Panc1 (cell line): ENCODE measurements at regions not wholly inside any gene's neighbourhood (a gene's known extent, or its start where the extent isn't known, plus 50 kb on each side); places are given as distances from the start of the nearest gene placed in this dataset.

Experiments
- ATAC-seq: fragments of 200-7000 bp; cut with Tn5 transposase; 2 replicates; pipeline ENCODE4 v1.9.1; 2020; ENCODE audit warnings: mild to moderate bottlenecking, moderate library complexity
- BruUV-seq: library from RNA; stranded (reverse); fragments of 400-500 nt; replicated peaks from 2 replicates; lab custom pipeline; 2021; lab: Mats Ljungman, UMichigan
- CTCF ChIA-PET: fragments of 300-600 bp; sonication (Branson Sonifier 250); formaldehyde crosslinking; loops from one replicate; lab custom pipeline; 2022; ENCODE audit warnings: antibody characterized with exemption; lab: Charles Lee
- POLR2A ChIA-PET: fragments of 300-600 bp; sonication (Branson Sonifier 250); formaldehyde crosslinking; loops from one replicate; lab custom pipeline; 2022; ENCODE audit warnings: antibody characterized with exemption; lab: Charles Lee
- DNase-seq: peaks from one replicate; pipeline ENCODE4 v3.0.0-alpha.2; 2010; ENCODE audit warnings: low read depth, low spot score
- H3K27ac ChIP-seq: 2 replicates; pipeline ENCODE4 v1.5.1; 2011; ENCODE audit warnings: mild to moderate bottlenecking, low read length, inconsistent platforms
- H3K27me3 ChIP-seq: fragments of 200-500 bp; sonication (Bioruptor generic); 2 replicates; pipeline ENCODE4 v1.6.0; 2014; ENCODE audit warnings: low read length, inconsistent platforms; ENCODE audit not compliant: control insufficient read depth, insufficient read depth
- H3K36me3 ChIP-seq: fragments of 200-500 bp; sonication (Bioruptor generic); 2 replicates; pipeline ENCODE4 v1.5.1; 2014; ENCODE audit warnings: inconsistent platforms, mild to moderate bottlenecking, low read length, moderate library complexity; ENCODE audit not compliant: control insufficient read depth, insufficient read depth
- H3K4me1 ChIP-seq: 2 replicates; pipeline ENCODE4 v1.5.1; 2011; ENCODE audit warnings: inconsistent platforms, mild to moderate bottlenecking, low read length, moderate library complexity; ENCODE audit not compliant: control insufficient read depth, insufficient read depth
- H3K4me3 ChIP-seq, 2 experiments: 2 replicates each; pipeline ENCODE4 v1.5.1; 2011 to 2012; ENCODE audit warnings: low read depth in 2 of 2, low read length in 2 of 2, mild to moderate bottlenecking in 2 of 2, inconsistent platforms in 1 of 2, moderate library complexity in 1 of 2
- H3K9me3 ChIP-seq: fragments of 200-500 bp; sonication (Bioruptor generic); 2 replicates; pipeline ENCODE4 v1.5.1; 2014; ENCODE audit warnings: low read depth, mild to moderate bottlenecking, inconsistent platforms, low read length, moderate library complexity; ENCODE audit not compliant: control insufficient read depth, insufficient read depth
- CTCF ChIP-seq: fragments of 450-650 bp; IDR thresholded peaks from 2 replicates; pipeline ENCODE4 v1.5.1; 2017; ENCODE audit warnings: mild to moderate bottlenecking
- POLR2AphosphoS5 ChIP-seq: IDR thresholded peaks from 2 replicates; pipeline ENCODE4 v1.6.1; 2012; ENCODE audit warnings: mild to moderate bottlenecking, low read depth, low read length, moderate library complexity
- REST ChIP-seq, 2 experiments: IDR thresholded peaks; 2 replicates each; pipeline ENCODE4 v1.6.1; 2011 to 2012; ENCODE audit warnings: low read depth in 2 of 2, control low read depth in 1 of 2, low read length in 1 of 2, mild to moderate bottlenecking in 1 of 2, moderate library complexity in 1 of 2; ENCODE audit not compliant: insufficient read depth in 1 of 2
- SIN3A ChIP-seq: IDR thresholded peaks from 2 replicates; pipeline ENCODE4 v1.6.1; 2012; ENCODE audit warnings: low read depth, mild to moderate bottlenecking, low read length, moderate library complexity, borderline replicate concordance; ENCODE audit not compliant: insufficient read depth
- TCF7L2 ChIP-seq: IDR thresholded peaks from 2 replicates; pipeline ENCODE4 v1.6.1; 2011; ENCODE audit warnings: mild to moderate bottlenecking, low read depth, low read length, inconsistent platforms
- in situ Hi-C: cut with HindIII; loops from 2 replicates; pipeline ENCODE4 v1.10.0; 2016; ENCODE audit warnings: low sequenced_read_pairs, low pct_unique_long_range_greater_than_20kb
- intact Hi-C: fragments of 100-400 bp; cut with micrococcal nuclease; formaldehyde crosslinking; loops from one replicate; pipeline ENCODE4 v1.10.0; 2022; ENCODE audit not compliant: unreplicated experiment

- ChIA-PET POLR2A (no interaction called here), CTCF (no interaction called here)
- DNase-seq (no peak), ATAC-seq (no peak)
- no peak for TF ChIP-seq SIN3A
- no peak for TF ChIP-seq CTCF
- no peak for TF ChIP-seq POLR2AphosphoS5
- TF ChIP-seq TCF7L2, result no peak
- TF ChIP-seq REST (IDR thresholded peaks at IDR 0.05; ENCODE audit: insufficient read depth in 1 of 2, low read depth in 2 of 2, low read length in 1 of 2), result no peak
- Histone ChIP-seq H3K9me3 (no peaks in the 10 kb centered on the region), H3K4me3 (no peak overlapping the region), H3K27ac (no peak overlapping the region), H3K4me1 (no peaks in the 10 kb centered on the region), H3K27me3 (no peaks in the 10 kb centered on the region), H3K36me3 (no peaks in the 10 kb centered on the region)
- BruUV-seq, result no TSS peak
- intact Hi-C loops, result no loop called here
- in situ Hi-C loops, result no loop called here
Observed at GRCh38 chr12:90802727-90803126, 152.2 kb downstream of the CCER1 start.

- H3K4me3 ChIP-seq, result no peak overlapping the region
- intact Hi-C loops, result no loop called here
- H3K27me3 ChIP-seq, result no peaks in the 10 kb centered on the region
- H3K4me1 ChIP-seq, result no peaks in the 10 kb centered on the region
- no peaks in the 10 kb centered on the region for H3K36me3 ChIP-seq
- ChIA-PET POLR2A (no interaction called here), CTCF (no interaction called here)
- no TSS peak for BruUV-seq
- no peaks in the 10 kb centered on the region for H3K9me3 ChIP-seq
- no peak for ATAC-seq
- DNase-seq, result no peak
- in situ Hi-C loops, result no loop called here
- no peak overlapping the region for H3K27ac ChIP-seq
- TF ChIP-seq SIN3A (no peak), POLR2AphosphoS5 (no peak), TCF7L2 (no peak), CTCF (no peak), REST (IDR thresholded peaks at IDR 0.05; ENCODE audit: insufficient read depth in 1 of 2, low read depth in 2 of 2, low read length in 1 of 2) (no peak)
Observed at GRCh38 chr12:90801776-90802175, 153.2 kb downstream of the CCER1 start.
